Amygdala (tissue), 56 donors: ENCODE measurements at regions not wholly inside any gene's neighbourhood (a gene's known extent, or its start where the extent isn't known, plus 50 kb on each side); places are given as distances from the start of the nearest gene placed in this dataset.
"Not testable (repeated sequence)": the region's sequence is repeated elsewhere in the genome, so short reads cannot be mapped to it uniquely, and the experiment has no call there.

Source experiments
- DNase-seq, 56 donors: peaks; one replicate each; lab custom pipeline; 2025; lab: John Stamatoyannopoulos, UW

GRCh38 chrX:117510453-117510852 is 606.2 kb downstream of the KLHL13 start:
- no peak for DNase-seq

- no peak for DNase-seq
Measured at GRCh38 chrX:117508021-117508420, 608.6 kb downstream of the KLHL13 start.

GRCh38 chrX:117487421-117487820 is 629.2 kb downstream of the KLHL13 start:
- DNase-seq, result no peak

GRCh38 chrX:117483950-117484349 is 632.7 kb downstream of the KLHL13 start:
- no peak for DNase-seq

GRCh38 chrX:117458243-117458968 is 658.2 kb downstream of the KLHL13 start:
- DNase-seq, result no peak

- DNase-seq, result no peak
Measured at GRCh38 chrX:117455787-117456186, 660.8 kb downstream of the KLHL13 start.

GRCh38 chrX:117429501-117429900 is 687.1 kb downstream of the KLHL13 start:
- no peak for DNase-seq

- DNase-seq, result no peak
Measured at GRCh38 chrX:117407449-117408150, 709.0 kb downstream of the KLHL13 start.

- DNase-seq, result no peak
Measured at GRCh38 chrX:117400839-117401238, 715.8 kb downstream of the KLHL13 start.

- DNase-seq, result no peak
Measured at GRCh38 chrX:117400005-117400404, 716.6 kb downstream of the KLHL13 start.

GRCh38 chrX:117397844-117398243 is 718.8 kb downstream of the KLHL13 start:
- no peak for DNase-seq

GRCh38 chrX:117394506-117395070 is 722.0 kb downstream of the KLHL13 start:
- not testable (repeated sequence) for DNase-seq

GRCh38 chrX:117392360-117392759 is 724.2 kb downstream of the KLHL13 start:
- DNase-seq, result not testable (repeated sequence)

GRCh38 chrX:117376460-117376859 is 740.1 kb downstream of the KLHL13 start:
- DNase-seq, result no peak

GRCh38 chrX:117335209-117335608 is 781.4 kb downstream of the KLHL13 start:
- no peak for DNase-seq

- DNase-seq, result no peak
Measured at GRCh38 chrX:117327373-117327772, 789.2 kb downstream of the KLHL13 start.

GRCh38 chrX:117325706-117326105 is 790.9 kb downstream of the KLHL13 start:
- DNase-seq, result no peak

GRCh38 chrX:117305168-117305766 is 811.3 kb downstream of the KLHL13 start:
- DNase-seq, result no peak

GRCh38 chrX:117301086-117301485 is 815.5 kb downstream of the KLHL13 start:
- DNase-seq, result no peak

GRCh38 chrX:117291760-117292159 is 824.9 kb downstream of the KLHL13 start:
- DNase-seq, result no peak

- DNase-seq, result no peak
Measured at GRCh38 chrX:117274965-117275364, 812.2 kb upstream of the CT83 start.
